ENCODE measurements at regions not wholly inside any gene's neighbourhood (a gene's known extent, or its start where the extent isn't known, plus 50 kb on each side); places are given as distances from the start of the nearest gene placed in this dataset.

DNA sequence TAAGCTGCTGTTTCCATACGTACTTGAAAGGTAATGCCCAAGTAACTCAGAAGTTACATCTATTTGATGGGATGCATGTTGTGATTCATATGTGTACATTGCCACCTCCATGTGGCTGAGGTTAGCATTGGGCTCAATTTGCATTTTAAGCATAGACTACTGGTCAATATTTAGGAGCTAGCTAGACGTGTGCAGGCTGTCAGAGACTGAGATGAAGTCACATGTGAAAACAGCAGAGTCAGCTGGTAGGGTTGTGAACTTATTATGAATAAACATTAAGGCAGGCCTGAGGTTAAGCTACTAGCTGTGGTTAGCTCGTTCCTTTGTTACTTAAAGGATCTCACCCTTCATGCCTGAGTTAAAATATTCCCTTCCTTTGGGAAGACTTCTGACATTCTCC is 114.5 kb upstream of the MTNR1B start:
- H2BK12ac ChIP-seq (ENCODE audit: insufficient read length, low read depth, low read length), result no peak overlapping the region
- no peak overlapping the region for H3K56ac ChIP-seq (ENCODE audit: insufficient read length, low read depth, low read length)
- H3K23ac ChIP-seq (ENCODE audit: insufficient read length, low read depth, low read length), result no peak overlapping the region
- no peak for DNase-seq
- Mint-ChIP-seq H3K4me3 (no peak overlapping the region), H3K27me3 (ENCODE audit: low read depth) (no peaks in the 10 kb centered on the region), H3K36me3 (ENCODE audit: insufficient read depth in 1 of 3, low read depth in 3 of 3) (peaks cover 0 to 9% (median 8%) of the 10 kb centered on the region in 3 experiments; a peak in 3 of 7 replicates), H3K4me1 (no peaks in the 10 kb centered on the region), H3K27ac (no peak overlapping the region), H3K9me3 (no peaks in the 10 kb centered on the region; a peak in 2 of 5 replicates)
- no peaks in the 10 kb centered on the region for H3K27me3 ChIP-seq (ENCODE audit: insufficient read depth, low read length)
- H3K4ac ChIP-seq (ENCODE audit: low read depth, low read length), result no peak overlapping the region
- H2BK20ac ChIP-seq (ENCODE audit: low read depth, low read length, poor library complexity, severe bottlenecking), result no peak overlapping the region
- no peaks in the 10 kb centered on the region for H3K79me2 ChIP-seq (ENCODE audit: insufficient read depth, low read length)
- H3K18ac ChIP-seq (ENCODE audit: insufficient read length, low read depth, low read length), result no peak overlapping the region
- no peak overlapping the region for H3K9ac ChIP-seq (ENCODE audit: extremely low read depth, insufficient read length, low read length)
- no peak overlapping the region for H2BK120ac ChIP-seq (ENCODE audit: low read depth, low read length, poor library complexity, severe bottlenecking)
- no peak overlapping the region for H2AFZ ChIP-seq (ENCODE audit: low read length)
- no peak overlapping the region for H2AK5ac ChIP-seq (ENCODE audit: insufficient read length, low read length)
- no peaks in the 10 kb centered on the region for H3K4me1 ChIP-seq (ENCODE audit: insufficient read depth, low read length)
- H3K79me1 ChIP-seq (ENCODE audit: insufficient read depth, low read depth, low read length, poor library complexity, severe bottlenecking), result no peaks in the 10 kb centered on the region
- H3K4me2 ChIP-seq (ENCODE audit: insufficient read depth, insufficient read length, low read length), result no peak overlapping the region
- no peak overlapping the region for H4K8ac ChIP-seq (replicated peaks; ENCODE audit: insufficient read length, low read depth, low read length)
- H2BK15ac ChIP-seq (ENCODE audit: low read depth, low read length), result no peak overlapping the region
- no CpG with 5 or more reads among the region's 3 CpGs for WGBS (ENCODE audit: extremely low coverage, insufficient read length, low lambda C conversion rate)
- H3T11ph ChIP-seq (ENCODE audit: low read length), result no peak overlapping the region
- no peak overlapping the region for H4K5ac ChIP-seq (ENCODE audit: insufficient read length, low read depth, low read length)
- H3K14ac ChIP-seq (ENCODE audit: insufficient read depth, low read length), result no peak overlapping the region
- H3K9me3 ChIP-seq (ENCODE audit: control insufficient read depth, low read depth, low read length), result no peaks in the 10 kb centered on the region
- H4K20me1 ChIP-seq (ENCODE audit: control insufficient read depth, insufficient read depth, insufficient read length), result no peaks in the 10 kb centered on the region
- TF ChIP-seq, protein P1, sequence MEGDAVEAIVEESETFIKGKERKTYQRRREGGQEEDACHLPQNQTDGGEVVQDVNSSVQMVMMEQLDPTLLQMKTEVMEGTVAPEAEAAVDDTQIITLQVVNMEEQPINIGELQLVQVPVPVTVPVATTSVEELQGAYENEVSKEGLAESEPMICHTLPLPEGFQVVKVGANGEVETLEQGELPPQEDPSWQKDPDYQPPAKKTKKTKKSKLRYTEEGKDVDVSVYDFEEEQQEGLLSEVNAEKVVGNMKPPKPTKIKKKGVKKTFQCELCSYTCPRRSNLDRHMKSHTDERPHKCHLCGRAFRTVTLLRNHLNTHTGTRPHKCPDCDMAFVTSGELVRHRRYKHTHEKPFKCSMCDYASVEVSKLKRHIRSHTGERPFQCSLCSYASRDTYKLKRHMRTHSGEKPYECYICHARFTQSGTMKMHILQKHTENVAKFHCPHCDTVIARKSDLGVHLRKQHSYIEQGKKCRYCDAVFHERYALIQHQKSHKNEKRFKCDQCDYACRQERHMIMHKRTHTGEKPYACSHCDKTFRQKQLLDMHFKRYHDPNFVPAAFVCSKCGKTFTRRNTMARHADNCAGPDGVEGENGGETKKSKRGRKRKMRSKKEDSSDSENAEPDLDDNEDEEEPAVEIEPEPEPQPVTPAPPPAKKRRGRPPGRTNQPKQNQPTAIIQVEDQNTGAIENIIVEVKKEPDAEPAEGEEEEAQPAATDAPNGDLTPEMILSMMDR (conservative IDR thresholded peaks at IDR 0.05), result no peak
- H2BK5ac ChIP-seq (ENCODE audit: insufficient read length, low read length), result no peak overlapping the region
- H4K91ac ChIP-seq (ENCODE audit: insufficient read length, low read depth, low read length), result no peak overlapping the region
- H3K27ac ChIP-seq (ENCODE audit: insufficient read length, low read depth, low read length), result no peak overlapping the region
- H3K23me2 ChIP-seq (ENCODE audit: insufficient read length, low read depth, low read length, poor library complexity, severe bottlenecking), result no peaks in the 10 kb centered on the region
